RWPE1 (cell line): ENCODE measurements at regions not wholly inside any gene's neighbourhood (a gene's known extent, or its start where the extent isn't known, plus 50 kb on each side); places are given as distances from the start of the nearest gene placed in this dataset.

Experiments used
- CTCF ChIA-PET: fragments of 350-600 bp; sonication (Branson Sonifier 250); formaldehyde crosslinking; extraction: SDS; loops from one replicate; lab custom pipeline; 2021; lab: Yijun Ruan, JAX
- POLR2A ChIA-PET: fragments of 400-600 bp; formaldehyde crosslinking; extraction: SDS; loops from one replicate; lab custom pipeline; 2020; ENCODE audit warnings: antibody characterized with exemption; ENCODE audit not compliant: low non-redundant PET; lab: Yijun Ruan, JAX
- DNase-seq: peaks from one replicate; pipeline ENCODE4 v3.0.0; 2012; ENCODE audit warnings: low spot score
- H3K27ac ChIP-seq: fragments of 450-650 bp; 2 replicates; pipeline ENCODE4 v1.5.1; 2017
- TF ChIP-seq, protein P1 (sequence below): fragments of 450-650 bp; conservative IDR thresholded peaks from 2 replicates; pipeline ENCODE4 v1.5.1; 2017; ENCODE audit warnings: low read depth, mild to moderate bottlenecking

DNA sequence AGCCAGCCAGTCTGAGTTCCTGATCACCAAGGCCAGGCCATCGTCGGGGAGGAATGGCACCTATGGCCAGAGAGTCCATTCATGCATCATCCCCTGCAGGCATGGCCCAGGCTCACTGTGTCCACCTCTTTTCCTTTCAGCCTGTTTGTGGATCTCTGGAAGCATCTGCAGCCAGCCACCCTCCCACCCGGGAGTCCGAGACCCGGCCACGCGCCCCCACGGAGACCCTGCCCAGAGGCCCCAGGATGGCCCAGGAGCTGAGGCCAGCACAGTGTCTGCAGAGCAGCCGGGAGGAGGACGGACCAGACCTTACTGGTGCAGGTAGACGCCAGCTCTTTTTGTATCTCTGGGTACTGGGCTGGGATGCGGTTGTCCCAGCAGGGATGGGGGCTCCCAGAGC, 245.1 kb upstream of the CIBAR2 start:
- H3K27ac ChIP-seq = no peak overlapping the region
- POLR2A ChIA-PET = no interaction called here
- DNase-seq = no peak
- CTCF ChIA-PET = no interaction called here
- TF ChIP-seq, protein P1, sequence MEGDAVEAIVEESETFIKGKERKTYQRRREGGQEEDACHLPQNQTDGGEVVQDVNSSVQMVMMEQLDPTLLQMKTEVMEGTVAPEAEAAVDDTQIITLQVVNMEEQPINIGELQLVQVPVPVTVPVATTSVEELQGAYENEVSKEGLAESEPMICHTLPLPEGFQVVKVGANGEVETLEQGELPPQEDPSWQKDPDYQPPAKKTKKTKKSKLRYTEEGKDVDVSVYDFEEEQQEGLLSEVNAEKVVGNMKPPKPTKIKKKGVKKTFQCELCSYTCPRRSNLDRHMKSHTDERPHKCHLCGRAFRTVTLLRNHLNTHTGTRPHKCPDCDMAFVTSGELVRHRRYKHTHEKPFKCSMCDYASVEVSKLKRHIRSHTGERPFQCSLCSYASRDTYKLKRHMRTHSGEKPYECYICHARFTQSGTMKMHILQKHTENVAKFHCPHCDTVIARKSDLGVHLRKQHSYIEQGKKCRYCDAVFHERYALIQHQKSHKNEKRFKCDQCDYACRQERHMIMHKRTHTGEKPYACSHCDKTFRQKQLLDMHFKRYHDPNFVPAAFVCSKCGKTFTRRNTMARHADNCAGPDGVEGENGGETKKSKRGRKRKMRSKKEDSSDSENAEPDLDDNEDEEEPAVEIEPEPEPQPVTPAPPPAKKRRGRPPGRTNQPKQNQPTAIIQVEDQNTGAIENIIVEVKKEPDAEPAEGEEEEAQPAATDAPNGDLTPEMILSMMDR = no peak

- CTCF ChIA-PET = interaction anchor here (0.9 kb wide), 1 partner anchor 104 kb away, joined by 3 read pairs; no protein-coding TSS in a partner anchor
- POLR2A ChIA-PET = no interaction called here
- DNase-seq = no peak
- TF ChIP-seq, protein P1 = no peak
- peak overlapping the region; percentile 95; the same call in 1 of the 2 replicates for H3K27ac ChIP-seq
Measured at GRCh38 chr16:85357924-85358505, 245.7 kb upstream of the CIBAR2 start.

- ChIA-PET POLR2A (no interaction called here), CTCF (interaction anchor here (0.6 to 0.9 kb wide), 4 partner anchors 11 to 105 kb away, joined by 3 to 8 read pairs (median 4); no protein-coding TSS in a partner anchor)
- DNase-seq = no peak
- TF ChIP-seq, protein P1 = no peak
- H3K27ac ChIP-seq = peak overlapping the region; percentile 95
Measured at GRCh38 chr16:85358704-85359146, 246.5 kb upstream of the CIBAR2 start.

GRCh38 chr16:85359147-85359822, 247.0 kb upstream of the CIBAR2 start:
- TF ChIP-seq, protein P1 = no peak
- H3K27ac ChIP-seq = peak overlapping the region; percentile 95
- no peak for DNase-seq
- ChIA-PET POLR2A (no interaction called here), CTCF (interaction anchor here (0.6 to 0.9 kb wide), 4 partner anchors 10 to 106 kb away, joined by 3 to 8 read pairs (median 4); no protein-coding TSS in a partner anchor)

GRCh38 chr16:85360323-85361277, 248.3 kb upstream of the CIBAR2 start:
- DNase-seq = peak; percentile 84
- H3K27ac ChIP-seq = peak overlapping the region; percentile 95
- TF ChIP-seq, protein P1 = no peak
- CTCF ChIA-PET = interaction anchor here (0.6 to 1.6 kb wide), 3 partner anchors 13 to 193 kb away, joined by 3 to 6 read pairs (median 3); no protein-coding TSS in a partner anchor
- POLR2A ChIA-PET = no interaction called here
